ENCODE measurements at regions not wholly inside any gene's neighbourhood (a gene's known extent, or its start where the extent isn't known, plus 50 kb on each side); places are given as distances from the start of the nearest gene placed in this dataset.

DNA sequence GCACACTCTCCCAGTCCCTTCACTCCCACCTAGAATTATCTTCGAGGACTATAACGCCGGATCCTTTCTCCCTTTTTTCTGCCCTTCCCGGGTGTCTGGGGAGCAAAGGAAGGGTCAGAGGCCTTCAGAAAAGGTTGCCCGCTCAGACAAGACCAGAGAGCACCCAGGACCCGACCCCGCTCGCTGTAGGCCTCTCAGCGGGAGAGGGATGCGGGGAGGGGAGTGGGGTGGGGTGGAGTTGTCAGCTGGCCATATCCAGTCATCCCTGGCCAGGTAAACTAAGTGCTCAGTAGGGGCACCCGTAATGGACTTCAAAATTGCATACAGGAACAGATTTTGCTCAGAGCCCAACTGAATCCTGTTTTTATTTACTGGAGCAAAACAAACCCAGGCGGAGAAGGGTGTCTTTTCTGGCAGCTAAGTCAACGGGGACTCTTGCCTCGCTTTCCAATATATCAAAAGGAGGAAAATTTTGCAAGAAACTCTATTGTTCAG lies 65.0 kb downstream of the NOL4 start:
- peak; percentile 96 for DNase-seq

DNA sequence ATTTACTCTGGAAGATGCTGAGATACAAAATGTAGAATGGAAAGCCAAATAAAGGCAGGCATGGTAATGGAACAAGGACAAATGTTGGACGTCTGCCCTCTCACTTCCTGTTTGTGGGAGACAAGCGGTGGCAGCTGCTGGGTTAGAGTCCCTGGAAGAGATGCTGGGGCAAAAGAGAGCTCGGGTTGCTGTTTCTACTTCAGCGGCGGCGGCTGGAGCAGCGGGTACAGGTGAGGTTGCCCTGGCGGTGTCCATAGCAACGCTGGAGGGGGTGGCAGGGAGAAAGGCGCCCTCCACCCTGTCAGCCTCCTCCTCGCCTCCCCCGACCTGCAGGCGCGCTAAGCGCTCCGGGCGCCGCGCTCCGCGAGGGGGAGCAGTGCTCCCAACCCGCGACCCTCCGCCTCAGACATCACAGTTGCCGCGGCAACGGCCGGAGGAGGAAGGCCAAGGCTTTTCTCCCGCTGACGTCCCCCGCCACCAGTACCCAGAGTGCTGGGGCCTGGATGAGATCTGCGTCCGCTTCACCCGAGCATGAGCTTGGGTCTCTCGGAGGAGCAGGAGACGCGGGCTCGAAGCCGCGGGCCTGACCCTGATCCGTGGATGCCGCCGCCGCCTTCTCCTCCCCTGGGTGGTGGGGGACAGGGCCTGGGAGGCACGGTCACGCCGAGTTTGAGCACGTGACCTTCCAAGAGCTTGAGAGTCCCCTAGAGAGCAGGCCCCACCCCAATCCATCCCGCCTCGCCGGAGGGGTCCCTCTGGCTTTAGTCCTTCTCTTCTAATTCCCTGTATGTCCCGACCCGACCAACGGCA lies 65.6 kb downstream of the NOL4 start:
- DNase-seq = peak; percentile 100

DNA sequence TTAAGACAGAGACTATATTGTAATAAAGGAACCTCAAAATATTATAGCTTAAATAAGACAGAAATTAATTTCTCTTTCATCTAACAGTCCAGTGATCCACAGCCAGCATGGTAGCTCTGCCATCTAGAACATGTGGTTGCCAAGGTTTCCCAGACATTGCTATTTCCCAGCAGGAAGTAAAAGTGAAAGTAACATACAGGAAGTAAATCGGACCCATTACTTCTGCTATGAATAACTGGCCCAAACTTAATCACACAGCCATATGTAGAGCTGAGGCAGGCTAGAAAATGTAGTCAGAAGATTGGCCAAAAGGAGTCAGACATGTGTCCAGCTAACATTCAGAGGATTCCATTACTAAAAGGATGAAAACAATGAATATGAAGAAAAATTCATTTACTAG lies 71.0 kb downstream of the NOL4 start:
- peak; percentile 63 for DNase-seq

DNA sequence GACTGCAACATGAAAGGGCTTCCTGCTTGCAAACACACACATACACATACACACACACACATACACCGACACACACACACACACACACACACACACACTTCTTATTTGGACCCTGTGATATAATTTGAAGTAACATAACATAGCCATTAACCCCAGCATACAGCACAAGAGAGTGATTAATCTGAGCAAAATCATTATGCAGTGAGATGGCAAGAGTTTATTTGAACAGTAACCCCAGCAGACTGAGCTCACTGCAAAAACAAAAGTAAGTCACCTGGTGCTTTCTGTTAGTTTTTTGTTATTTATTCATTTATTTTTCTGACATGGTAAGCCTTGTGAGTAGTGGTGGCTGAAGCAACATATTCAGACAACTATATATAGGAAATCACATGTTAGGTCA lies 93.7 kb downstream of the NOL4 start:
- peak; percentile 49 for DNase-seq

DNA sequence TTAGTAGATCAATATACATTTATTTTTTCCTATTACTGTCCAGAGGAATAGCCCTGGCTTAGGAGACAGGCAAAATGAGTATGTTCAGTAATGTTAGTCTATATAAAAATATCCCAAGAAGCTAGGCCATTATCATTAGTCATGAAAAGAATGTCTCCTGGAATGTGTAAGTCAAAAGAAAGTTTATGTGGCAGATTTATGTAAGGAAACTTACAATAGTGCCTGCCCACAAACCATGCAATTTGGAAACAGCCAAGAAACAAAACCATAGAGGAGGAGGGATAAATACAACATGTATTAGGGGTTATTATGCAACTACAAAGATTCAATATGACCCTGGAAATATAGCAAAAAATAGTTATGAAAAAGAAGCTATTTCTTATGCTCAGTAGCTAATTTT lies 96.3 kb downstream of the NOL4 start:
- DNase-seq = no peak

DNA sequence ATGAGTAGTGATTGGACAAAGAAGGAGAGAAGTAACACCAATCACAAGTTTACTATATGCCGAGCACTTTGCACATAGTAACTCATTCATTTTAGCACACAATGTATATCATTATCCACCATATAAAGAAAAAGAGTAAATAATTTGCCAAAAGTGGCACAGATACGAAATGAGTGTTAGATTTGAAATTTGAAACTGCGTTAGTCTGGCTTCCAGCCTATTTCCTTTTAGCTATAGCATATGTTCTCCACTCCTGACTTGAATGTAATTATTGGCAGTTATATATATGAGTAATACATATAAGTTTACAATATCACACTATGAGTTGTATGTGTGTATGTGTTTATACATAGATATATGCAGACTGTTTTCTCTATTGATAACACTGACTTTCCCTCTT lies 98.6 kb downstream of the NOL4 start:
- DNase-seq = no peak

DNA sequence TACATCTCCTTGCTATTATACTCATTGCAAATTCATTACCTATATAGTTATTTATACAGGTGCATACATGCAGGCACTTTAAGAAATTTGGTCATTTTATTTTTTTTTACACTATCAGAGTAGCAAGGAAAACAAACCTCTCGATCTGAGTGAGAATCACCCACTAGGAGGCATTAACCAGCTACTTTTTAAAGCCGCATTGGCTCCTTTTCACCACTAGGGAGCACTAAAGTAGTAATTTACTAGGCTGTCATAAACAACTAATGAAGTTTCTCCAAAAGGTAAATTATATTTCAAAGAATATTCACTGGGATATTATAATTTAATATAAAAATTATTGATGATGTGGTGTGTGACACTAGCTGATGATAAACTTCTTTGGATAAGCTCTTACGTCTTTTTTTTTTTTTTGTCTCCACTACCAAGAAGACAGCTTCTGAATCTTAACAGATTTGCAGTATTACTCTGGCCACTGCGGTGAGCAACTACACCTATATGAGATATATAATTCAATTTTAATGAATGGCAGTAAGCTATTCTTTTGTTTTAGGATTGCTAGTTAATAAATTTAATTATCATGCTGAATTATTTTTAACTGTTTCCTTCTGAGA lies 101.9 kb downstream of the NOL4 start:
- peak; percentile 86 for DNase-seq

DNA sequence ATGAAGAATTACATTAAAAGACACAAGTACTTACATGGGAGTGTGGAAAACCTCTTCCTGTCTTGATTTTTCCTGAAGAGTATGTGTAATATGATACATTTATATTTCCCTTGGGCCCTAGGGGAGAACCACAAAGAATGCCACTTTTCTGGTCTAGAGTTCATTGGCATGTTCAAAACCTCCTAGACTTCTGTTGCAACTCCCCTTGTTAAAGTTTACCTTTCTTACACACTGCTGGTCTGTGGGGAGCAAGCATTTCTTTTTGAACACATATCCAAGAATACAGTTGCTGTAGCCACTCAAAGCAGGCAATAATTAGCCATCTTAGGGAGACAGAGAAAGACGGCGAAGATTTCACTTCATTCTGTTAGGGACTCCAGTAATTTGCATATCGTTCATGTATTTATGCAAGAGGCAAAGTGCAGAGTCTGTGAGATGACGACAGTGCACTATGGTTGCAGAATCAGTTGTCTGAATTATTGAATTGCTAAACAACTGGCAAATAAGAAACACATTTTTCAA lies 103.5 kb downstream of the NOL4 start:
- DNase-seq = peak; percentile 30

DNA sequence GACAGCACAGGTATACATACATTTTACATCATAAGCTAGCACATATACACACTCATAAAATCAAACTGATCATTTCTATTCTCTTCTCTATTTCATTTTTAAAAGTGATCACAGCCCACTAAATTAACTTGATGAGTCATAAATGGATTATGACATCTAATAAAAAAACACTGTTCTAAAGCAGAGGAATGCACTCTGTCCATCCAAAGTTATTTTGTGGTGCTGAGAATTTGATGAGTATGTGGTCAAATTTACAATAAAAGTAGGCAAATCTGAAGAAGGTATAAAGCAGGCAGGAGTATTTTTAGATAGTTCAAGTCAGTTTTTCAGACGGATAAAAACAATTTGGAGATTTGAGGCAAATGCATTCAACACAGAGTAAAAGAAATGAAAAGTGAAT lies 104.4 kb downstream of the NOL4 start:
- DNase-seq = no peak

DNA sequence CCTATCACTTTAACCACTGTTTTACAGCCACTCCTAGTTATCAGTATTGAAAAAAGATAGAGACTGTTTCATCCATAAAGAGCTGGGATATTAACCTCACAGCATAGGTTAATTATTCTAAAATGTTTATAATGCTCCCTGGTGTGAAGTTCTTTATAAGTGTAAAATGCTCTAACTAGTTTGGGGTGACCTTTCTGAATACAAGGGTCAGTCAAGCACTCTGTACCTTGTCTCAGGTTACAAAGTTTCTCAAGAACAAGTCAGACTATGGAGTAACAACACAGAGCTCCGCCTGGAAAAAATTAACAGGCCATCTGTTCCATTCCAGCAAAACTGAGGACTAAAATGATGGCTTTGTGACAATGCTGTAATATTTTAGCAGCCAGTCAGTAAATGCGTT lies 107.4 kb downstream of the NOL4 start:
- peak; percentile 60 for DNase-seq

DNA sequence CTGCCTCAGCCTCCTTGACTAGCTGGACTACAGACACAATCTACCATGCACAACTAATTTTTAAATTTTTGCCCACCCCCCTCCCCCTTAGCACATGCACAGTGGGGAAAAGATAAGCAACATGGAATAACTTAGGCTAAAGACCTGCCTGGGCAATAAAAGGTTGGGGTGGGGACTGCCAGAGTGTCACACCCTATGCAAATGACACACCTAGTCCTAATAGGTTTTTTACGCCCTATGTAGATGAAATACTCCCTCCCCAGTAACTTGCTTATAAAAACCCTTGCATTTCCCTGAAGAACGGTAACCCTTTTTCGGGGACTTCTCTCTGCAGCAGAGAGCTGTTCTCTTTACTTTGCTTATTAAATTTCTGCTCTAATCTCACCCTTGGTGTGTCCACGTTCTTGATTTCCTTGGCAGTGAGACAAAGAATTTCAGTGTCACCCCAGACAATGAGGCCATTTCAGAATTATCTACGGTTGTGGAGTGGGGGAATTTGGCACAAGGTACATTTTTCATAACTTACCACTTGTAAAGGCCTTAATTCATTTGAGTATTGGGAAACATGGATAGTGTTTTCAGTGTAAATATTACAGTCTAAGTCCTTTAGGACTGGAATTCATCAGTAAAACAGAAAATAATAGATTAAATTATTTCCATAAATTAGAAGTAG lies 109.2 kb downstream of the NOL4 start:
- no peak for DNase-seq

DNA sequence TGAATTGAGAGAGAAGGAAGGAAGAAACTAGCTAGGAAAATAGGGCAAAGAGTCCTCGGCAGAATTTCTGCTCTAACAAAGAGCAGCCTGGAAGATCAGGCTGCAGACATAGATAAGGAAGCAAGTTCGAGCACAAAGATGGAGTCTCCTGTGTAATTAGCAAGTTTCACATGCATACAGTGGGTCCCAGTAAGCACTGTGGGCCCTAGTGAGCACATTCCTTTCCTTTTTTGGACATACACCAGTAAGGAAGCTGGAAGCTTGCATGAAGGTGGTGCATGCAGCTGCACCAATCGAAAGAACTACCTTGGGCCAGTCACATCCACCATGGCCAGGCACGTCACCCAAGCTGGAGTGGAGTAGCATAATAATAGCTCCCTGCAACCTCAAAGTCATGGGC lies 109.7 kb downstream of the NOL4 start:
- DNase-seq = no peak

DNA sequence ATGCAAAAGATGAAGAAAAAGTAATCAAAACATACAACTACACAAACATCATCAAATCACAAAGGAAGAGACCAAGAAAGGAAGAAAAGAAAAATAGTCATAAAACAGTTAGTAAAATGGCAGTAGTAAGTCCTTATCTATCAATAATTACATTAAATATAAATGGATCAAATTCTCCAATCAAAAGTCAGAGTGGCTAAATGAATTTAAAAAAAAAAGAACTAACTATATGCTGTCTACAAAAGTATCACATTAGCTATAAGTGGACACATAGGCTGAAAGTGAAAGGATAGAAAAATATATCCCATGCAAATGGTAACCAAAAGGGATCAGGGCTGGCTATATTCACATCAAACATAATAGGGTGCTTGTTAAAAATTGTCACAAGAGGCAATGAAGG lies 116.5 kb downstream of the NOL4 start:
- no peak for DNase-seq

DNA sequence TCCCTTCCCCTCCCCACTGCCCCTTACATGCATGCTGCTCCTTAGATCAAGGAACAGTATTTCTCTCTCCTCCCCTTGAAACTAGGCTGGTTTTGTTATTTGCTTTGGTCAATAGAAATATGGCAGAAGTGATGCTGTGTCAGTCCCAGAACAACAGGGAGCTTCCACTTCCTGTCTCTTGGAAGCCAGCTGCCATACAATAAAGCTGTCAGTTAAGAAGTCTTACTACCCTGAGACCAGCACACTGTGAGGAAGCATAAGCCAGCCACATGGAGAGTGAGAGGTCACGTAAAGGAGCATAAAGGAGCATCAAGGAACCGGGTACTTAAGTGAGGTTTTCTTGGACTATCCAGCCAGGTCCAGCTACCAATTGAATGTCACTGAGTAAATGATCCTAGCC lies 126.6 kb downstream of the NOL4 start:
- no peak for DNase-seq

DNA sequence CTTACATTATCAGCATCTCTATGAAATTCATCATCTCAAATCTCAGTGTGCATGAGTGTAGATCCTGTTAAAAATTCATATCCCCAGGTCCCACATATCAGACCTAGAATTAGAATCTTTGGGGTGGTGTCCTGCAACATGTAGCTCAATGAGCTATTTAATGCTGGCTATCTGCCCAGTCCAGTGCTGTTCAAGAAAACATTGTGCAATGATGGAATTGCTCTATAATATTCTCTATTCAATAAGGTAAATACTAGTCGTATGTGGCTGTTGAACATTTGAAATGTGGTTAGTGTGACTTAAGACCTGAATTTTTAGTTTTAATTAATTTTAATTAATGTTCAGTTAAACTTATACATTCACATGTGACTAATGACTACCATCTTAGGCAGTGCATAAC lies 127.4 kb downstream of the NOL4 start:
- no peak for DNase-seq

DNA sequence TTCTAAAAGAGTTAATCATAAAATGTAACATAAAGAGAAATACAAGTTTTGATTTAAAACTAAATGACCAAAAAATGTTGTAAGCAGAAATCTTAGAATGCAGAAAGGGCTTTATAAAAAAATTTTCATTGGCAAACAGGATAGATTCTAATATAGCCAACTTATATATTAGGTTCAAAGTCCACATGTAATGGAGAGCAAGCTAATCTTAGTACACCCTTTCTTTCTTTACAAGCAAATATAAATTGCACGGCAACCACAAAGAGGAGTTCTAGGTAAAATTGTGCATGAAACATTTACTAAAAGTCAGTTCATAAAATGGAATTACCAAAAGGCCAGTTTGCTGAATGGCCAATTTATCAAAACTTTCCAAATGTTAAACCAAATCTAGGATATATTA lies 130.6 kb downstream of the NOL4 start:
- no peak for DNase-seq

DNA sequence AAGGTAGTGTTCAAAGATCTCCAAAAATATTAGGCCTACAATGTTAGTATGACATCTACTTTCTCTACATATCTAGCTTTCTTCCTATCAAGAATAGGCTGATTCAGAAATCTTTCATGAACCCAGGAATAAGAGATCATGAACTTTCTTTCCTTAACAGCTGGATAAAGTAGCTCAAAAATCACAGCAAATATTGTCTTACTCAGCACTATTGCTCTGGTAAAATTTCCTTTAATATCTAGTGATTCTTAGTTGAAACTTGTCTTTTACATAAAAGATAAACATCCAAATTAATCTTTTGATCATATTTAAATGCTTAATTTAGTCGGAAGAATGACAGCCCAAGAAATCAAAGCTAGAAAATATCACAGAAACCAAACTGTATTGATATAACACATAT lies 131.9 kb downstream of the NOL4 start:
- no peak for DNase-seq

DNA sequence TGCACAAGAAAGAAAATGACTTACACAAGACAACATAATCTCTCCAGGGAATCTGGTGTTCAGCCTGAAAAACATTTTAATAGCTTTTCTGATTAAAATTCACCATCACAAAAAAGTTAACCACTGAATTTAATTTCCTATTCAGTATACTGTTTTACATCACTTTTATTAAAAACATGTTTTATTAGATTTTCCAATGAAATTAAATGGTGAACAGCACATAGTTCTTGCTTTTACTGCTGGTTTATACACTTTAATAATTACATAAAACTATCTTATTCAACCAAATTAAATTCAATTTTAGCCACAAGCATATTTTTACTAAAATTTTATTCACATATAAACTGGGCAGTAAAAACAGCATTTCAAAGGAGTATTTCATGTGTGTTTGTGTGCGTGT lies 138.3 kb downstream of the NOL4 start:
- no peak for DNase-seq

DNA sequence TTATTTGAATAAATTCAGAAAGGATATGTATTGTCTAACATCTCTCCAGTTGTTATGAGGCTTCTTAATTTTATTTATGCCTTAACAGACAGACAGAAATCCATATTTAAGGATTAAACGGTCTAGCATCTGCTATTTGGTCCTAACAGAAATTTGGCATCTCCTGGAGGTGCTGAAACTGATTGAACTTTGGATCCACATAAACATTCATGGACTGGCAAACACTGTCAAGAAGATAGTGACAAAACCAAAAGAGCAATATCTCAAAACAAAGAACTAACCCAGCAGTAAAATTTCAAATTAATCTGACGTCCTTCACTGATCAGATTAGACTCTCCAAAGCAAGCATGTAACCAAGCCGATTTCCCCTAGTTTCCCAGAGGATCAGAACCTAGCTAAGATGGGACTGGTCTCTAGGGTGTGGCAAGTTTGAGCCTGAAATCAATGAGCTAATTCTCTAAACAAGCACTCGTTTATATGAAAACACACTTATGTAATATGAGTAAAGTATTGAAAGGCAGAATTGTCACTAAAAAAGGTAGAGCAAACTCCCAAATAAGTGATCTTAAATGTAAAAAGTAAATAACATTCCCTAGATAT lies 139.5 kb downstream of the NOL4 start:
- no peak for DNase-seq

DNA sequence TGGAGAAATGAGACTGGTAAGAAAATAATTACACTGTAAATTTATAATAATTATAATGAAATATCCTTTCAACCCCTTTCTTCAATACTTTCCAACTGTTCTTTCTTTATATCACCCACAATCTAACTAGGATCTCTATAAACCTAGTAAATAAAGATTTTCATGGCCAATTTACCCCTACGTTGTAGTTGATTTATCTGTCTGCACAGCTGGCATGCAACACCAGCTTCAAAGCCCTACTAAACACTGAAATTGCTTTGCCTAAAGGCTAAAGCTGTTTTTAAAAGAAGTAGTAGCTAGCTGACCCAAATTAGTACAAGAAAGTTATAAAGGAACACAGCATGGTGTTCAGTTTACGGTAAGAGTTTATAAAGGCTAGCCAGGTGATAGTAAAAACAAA lies 140.1 kb downstream of the NOL4 start:
- no peak for DNase-seq

DNA sequence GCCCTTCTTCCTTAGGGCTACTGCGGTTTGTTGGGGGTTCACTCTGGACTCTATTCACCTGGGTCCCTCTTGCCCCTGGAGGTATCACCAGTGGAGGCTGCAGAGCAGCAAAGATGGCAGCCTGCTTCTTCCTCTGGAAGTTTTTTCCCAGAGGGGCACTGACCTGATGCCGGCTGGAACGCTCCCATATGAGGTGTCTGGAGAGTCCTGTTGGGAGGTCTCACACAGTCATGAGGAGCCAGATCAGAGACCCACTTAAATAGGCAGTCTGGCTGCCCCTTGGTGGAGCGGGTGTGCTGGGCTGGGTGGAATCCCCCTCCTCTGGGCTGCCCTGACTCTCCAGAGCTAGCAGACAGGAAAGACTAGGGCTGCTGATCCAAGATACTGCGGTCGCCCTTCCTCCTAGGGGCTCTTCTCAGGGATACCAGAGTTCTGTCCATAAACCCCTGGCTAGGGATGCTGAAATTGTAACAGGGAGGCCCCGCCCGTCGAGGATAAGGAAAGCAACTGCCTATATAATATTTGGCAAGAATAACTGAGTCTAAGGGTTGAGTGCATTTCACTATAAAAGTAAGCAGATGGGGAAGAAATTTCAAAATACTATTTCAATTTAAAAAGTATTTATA lies 140.7 kb downstream of the NOL4 start:
- no peak for DNase-seq

DNA sequence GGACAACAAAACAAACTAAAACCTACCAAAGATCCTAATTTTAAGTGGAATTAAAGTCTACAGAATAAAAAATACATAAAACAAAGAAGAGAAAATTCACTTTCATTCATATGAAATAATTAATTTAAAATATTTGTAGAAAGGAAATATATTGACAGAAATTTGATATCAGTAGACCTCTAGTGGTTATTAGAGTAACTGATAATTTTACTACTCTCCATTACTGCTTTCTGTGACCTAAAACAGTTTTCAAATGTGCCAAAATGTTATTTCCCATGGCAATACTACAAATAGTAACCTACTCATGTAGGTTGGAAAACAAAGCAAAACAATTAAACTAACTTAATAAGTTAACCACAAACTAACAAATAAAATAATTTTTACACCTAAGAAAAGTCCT lies 147.1 kb downstream of the NOL4 start:
- DNase-seq = no peak

All from NCI-H1092 treated with DMSO at 0.1 percent for 48 hours (cell line).